ENCODE measurements at regions not wholly inside any gene's neighbourhood (a gene's known extent, or its start where the extent isn't known, plus 50 kb on each side); places are given as distances from the start of the nearest gene placed in this dataset.

GRCh38 chr21:15390049-15390448 is 325.2 kb upstream of the NRIP1 start:
- TF ChIP-seq CTCF (IDR thresholded peaks at IDR 0.05): no peak
- TF ChIP-seq POLR2A (IDR thresholded peaks at IDR 0.05): no peak

Data from heart left ventricle (tissue), 13 donors.